ENCODE measurements at regions not wholly inside any gene's neighbourhood (a gene's known extent, or its start where the extent isn't known, plus 50 kb on each side); places are given as distances from the start of the nearest gene placed in this dataset.

- Mint-ChIP-seq H3K27me3 (peaks cover 39% of the 10 kb centered on the region), H3K36me3 (ENCODE audit: insufficient read depth) (no peaks in the 10 kb centered on the region), H3K27ac (no peak overlapping the region), H3K4me1 (ENCODE audit: low read depth) (peaks cover 2% of the 10 kb centered on the region), H3K4me3 (ENCODE audit: low read depth) (peak overlapping the region; percentile 33), H3K9me3 (ENCODE audit: low read depth) (no peaks in the 10 kb centered on the region)
- DNase-seq (ENCODE audit: low spot score, unreplicated experiment), result no peak
- TF ChIP-seq CTCF (IDR thresholded peaks at IDR 0.05; ENCODE audit: unreplicated experiment), result no peak
Measured at GRCh38 chr18:78293540-78293939, 686.1 kb upstream of the SALL3 start.

- Mint-ChIP-seq H3K4me3 (ENCODE audit: low read depth) (peak overlapping the region; percentile 33), H3K36me3 (ENCODE audit: insufficient read depth) (no peaks in the 10 kb centered on the region), H3K9me3 (ENCODE audit: low read depth) (no peaks in the 10 kb centered on the region), H3K27ac (no peak overlapping the region), H3K4me1 (ENCODE audit: low read depth) (peaks cover 2% of the 10 kb centered on the region), H3K27me3 (peaks cover 39% of the 10 kb centered on the region)
- TF ChIP-seq CTCF (IDR thresholded peaks at IDR 0.05; ENCODE audit: unreplicated experiment), result no peak
- DNase-seq (ENCODE audit: low spot score, unreplicated experiment), result no peak
Measured at GRCh38 chr18:78293940-78294541, 685.6 kb upstream of the SALL3 start.

- H3K4me3 Mint-ChIP-seq (ENCODE audit: low read depth), result no peak overlapping the region
Measured at GRCh38 chr18:78295262-78295661, 684.4 kb upstream of the SALL3 start.

GRCh38 chr18:78296166-78296565 is 683.5 kb upstream of the SALL3 start:
- DNase-seq (ENCODE audit: low spot score, unreplicated experiment), result no peak
- TF ChIP-seq CTCF (IDR thresholded peaks at IDR 0.05; ENCODE audit: unreplicated experiment), result no peak
- H3K27ac Mint-ChIP-seq, result no peak overlapping the region
- peaks cover 2% of the 10 kb centered on the region for H3K4me1 Mint-ChIP-seq (ENCODE audit: low read depth)
- H3K4me3 Mint-ChIP-seq (ENCODE audit: low read depth), result no peak overlapping the region
- H3K9me3 Mint-ChIP-seq (ENCODE audit: low read depth), result no peaks in the 10 kb centered on the region
- H3K27me3 Mint-ChIP-seq, result peaks cover 30% of the 10 kb centered on the region
- H3K36me3 Mint-ChIP-seq (ENCODE audit: insufficient read depth), result no peaks in the 10 kb centered on the region

More at GRCh38 chr18:78295262-78295661, 684.4 kb upstream of the SALL3 start:
- TF ChIP-seq CTCF (IDR thresholded peaks at IDR 0.05; ENCODE audit: unreplicated experiment), result no peak
- DNase-seq (ENCODE audit: low spot score, unreplicated experiment), result no peak
- peaks cover 35% of the 10 kb centered on the region for H3K27me3 Mint-ChIP-seq
- no peaks in the 10 kb centered on the region for H3K36me3 Mint-ChIP-seq (ENCODE audit: insufficient read depth)
- H3K4me1 Mint-ChIP-seq (ENCODE audit: low read depth), result peaks cover 2% of the 10 kb centered on the region
- no peak overlapping the region for H3K27ac Mint-ChIP-seq
- H3K9me3 Mint-ChIP-seq (ENCODE audit: low read depth), result no peaks in the 10 kb centered on the region

- Mint-ChIP-seq H3K4me3 (ENCODE audit: low read depth) (no peak overlapping the region), H3K27me3 (peaks cover 26% of the 10 kb centered on the region), H3K27ac (no peak overlapping the region), H3K4me1 (ENCODE audit: low read depth) (peaks cover 2% of the 10 kb centered on the region), H3K36me3 (ENCODE audit: insufficient read depth) (no peaks in the 10 kb centered on the region), H3K9me3 (ENCODE audit: low read depth) (no peaks in the 10 kb centered on the region)
- TF ChIP-seq CTCF (IDR thresholded peaks at IDR 0.05; ENCODE audit: unreplicated experiment), result no peak
- no peak for DNase-seq (ENCODE audit: low spot score, unreplicated experiment)
Measured at GRCh38 chr18:78297048-78297447, 682.6 kb upstream of the SALL3 start.
